DOHH2 (cell line): ENCODE measurements at regions not wholly inside any gene's neighbourhood (a gene's known extent, or its start where the extent isn't known, plus 50 kb on each side); places are given as distances from the start of the nearest gene placed in this dataset.

Experiments
- H3F3A ChIP-seq: fragments of 200-600 bp; sonication (generic), shearing (Covaris generic); 2 replicates; pipeline ENCODE4 v1.6.0; 2016; ENCODE audit warnings: antibody characterized with exemption, mild to moderate bottlenecking; ENCODE audit not compliant: control insufficient read depth, insufficient read depth
- H3K27ac ChIP-seq: fragments of 200-600 bp; sonication (generic); 2 replicates; pipeline ENCODE4 v1.5.1; 2014; ENCODE audit warnings: low read depth, mild to moderate bottlenecking, low read length, moderate library complexity
- H3K27me3 ChIP-seq: fragments of 200-600 bp; sonication (generic); 2 replicates; pipeline ENCODE4 v1.6.1; 2014; ENCODE audit warnings: mild to moderate bottlenecking, low read length, mixed read lengths; ENCODE audit not compliant: control insufficient read depth
- H3K36me3 ChIP-seq: fragments of 200-600 bp; sonication (generic); 2 replicates; pipeline ENCODE4 v1.6.1; 2014; ENCODE audit warnings: mild to moderate bottlenecking, low read length, moderate library complexity, mixed read lengths; ENCODE audit not compliant: control insufficient read depth
- H3K4me1 ChIP-seq: fragments of 200-600 bp; sonication (generic); 2 replicates; pipeline ENCODE4 v1.6.1; 2014; ENCODE audit warnings: mild to moderate bottlenecking, low read length, mixed read lengths; ENCODE audit not compliant: control insufficient read depth
- H3K4me2 ChIP-seq: fragments of 200-600 bp; sonication (generic); 2 replicates; pipeline ENCODE4 v1.6.0; 2014; ENCODE audit warnings: mild to moderate bottlenecking, low read length, moderate library complexity
- H3K4me3 ChIP-seq: fragments of 200-600 bp; sonication (generic); 2 replicates; pipeline ENCODE4 v1.5.1; 2014; ENCODE audit warnings: mild to moderate bottlenecking, low read length, mixed read lengths
- H3K79me2 ChIP-seq: fragments of 200-600 bp; sonication (generic); 2 replicates; pipeline ENCODE4 v1.6.1; 2014; ENCODE audit warnings: mild to moderate bottlenecking, low read length, mixed read lengths; ENCODE audit not compliant: control insufficient read depth
- H3K9me2 ChIP-seq: fragments of 200-600 bp; sonication (generic); replicated peaks from 2 replicates; pipeline ENCODE4 v1.6.1; 2014; ENCODE audit warnings: mild to moderate bottlenecking, low read length, mixed read lengths; ENCODE audit not compliant: control insufficient read depth
- H3K9me3 ChIP-seq: fragments of 200-600 bp; sonication (generic); 2 replicates; pipeline ENCODE4 v1.6.1; 2014; ENCODE audit warnings: antibody characterized with exemption, low read length, mixed read lengths; ENCODE audit not compliant: control insufficient read depth, insufficient read depth
- H4K20me1 ChIP-seq: fragments of 200-600 bp; sonication (generic); 2 replicates; pipeline ENCODE4 v1.6.0; 2014; ENCODE audit warnings: low read depth, mild to moderate bottlenecking, antibody characterized with exemption, low read length, moderate library complexity; ENCODE audit not compliant: control insufficient read depth, insufficient read depth
- EZH2phosphoT487 ChIP-seq: fragments of 200-600 bp; sonication (generic); IDR thresholded peaks from 2 replicates; pipeline ENCODE4 v1.6.1; 2017; ENCODE audit warnings: borderline replicate concordance, mild to moderate bottlenecking, antibody characterized with exemption, low read length, moderate library complexity, mixed read lengths
- TF ChIP-seq, protein P1 (sequence below): fragments of 200-600 bp; sonication (generic); IDR thresholded peaks from one replicate; pipeline ENCODE4 v1.5.1; 2014; ENCODE audit warnings: antibody characterized with exemption, mild to moderate bottlenecking, low read depth, low read length; ENCODE audit not compliant: poor library complexity, severe bottlenecking

GRCh38 chr21:16750926-16751325 lies 761.9 kb upstream of the CXADR start:
- Histone ChIP-seq H3K36me3 (no peaks in the 10 kb centered on the region), H3K9me2 (no peaks in the 10 kb centered on the region), H3K27me3 (no peaks in the 10 kb centered on the region), H3K79me2 (no peaks in the 10 kb centered on the region), H3K27ac (no peak overlapping the region), H3K4me3 (no peak overlapping the region), H4K20me1 (no peaks in the 10 kb centered on the region), H3K4me2 (no peak overlapping the region), H3K4me1 (no peaks in the 10 kb centered on the region), H3K9me3 (peaks cover 3% of the 10 kb centered on the region; the same call in 1 of the 2 replicates), H3F3A (no peaks in the 10 kb centered on the region)
- TF ChIP-seq, protein P1, sequence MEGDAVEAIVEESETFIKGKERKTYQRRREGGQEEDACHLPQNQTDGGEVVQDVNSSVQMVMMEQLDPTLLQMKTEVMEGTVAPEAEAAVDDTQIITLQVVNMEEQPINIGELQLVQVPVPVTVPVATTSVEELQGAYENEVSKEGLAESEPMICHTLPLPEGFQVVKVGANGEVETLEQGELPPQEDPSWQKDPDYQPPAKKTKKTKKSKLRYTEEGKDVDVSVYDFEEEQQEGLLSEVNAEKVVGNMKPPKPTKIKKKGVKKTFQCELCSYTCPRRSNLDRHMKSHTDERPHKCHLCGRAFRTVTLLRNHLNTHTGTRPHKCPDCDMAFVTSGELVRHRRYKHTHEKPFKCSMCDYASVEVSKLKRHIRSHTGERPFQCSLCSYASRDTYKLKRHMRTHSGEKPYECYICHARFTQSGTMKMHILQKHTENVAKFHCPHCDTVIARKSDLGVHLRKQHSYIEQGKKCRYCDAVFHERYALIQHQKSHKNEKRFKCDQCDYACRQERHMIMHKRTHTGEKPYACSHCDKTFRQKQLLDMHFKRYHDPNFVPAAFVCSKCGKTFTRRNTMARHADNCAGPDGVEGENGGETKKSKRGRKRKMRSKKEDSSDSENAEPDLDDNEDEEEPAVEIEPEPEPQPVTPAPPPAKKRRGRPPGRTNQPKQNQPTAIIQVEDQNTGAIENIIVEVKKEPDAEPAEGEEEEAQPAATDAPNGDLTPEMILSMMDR: no peak
- TF ChIP-seq EZH2phosphoT487: no peak

GRCh38 chr21:16751695-16752474 lies 761.0 kb upstream of the CXADR start:
- Histone ChIP-seq H3F3A (no peaks in the 10 kb centered on the region), H3K9me3 (peaks cover 3% of the 10 kb centered on the region; the same call in 1 of the 2 replicates), H3K4me3 (no peak overlapping the region), H3K4me1 (no peaks in the 10 kb centered on the region), H3K79me2 (no peaks in the 10 kb centered on the region), H3K27ac (no peak overlapping the region), H3K27me3 (no peaks in the 10 kb centered on the region), H3K4me2 (no peak overlapping the region), H3K36me3 (no peaks in the 10 kb centered on the region), H3K9me2 (no peaks in the 10 kb centered on the region), H4K20me1 (no peaks in the 10 kb centered on the region)
- no peak for TF ChIP-seq EZH2phosphoT487
- TF ChIP-seq, protein P1: no peak

DNA sequence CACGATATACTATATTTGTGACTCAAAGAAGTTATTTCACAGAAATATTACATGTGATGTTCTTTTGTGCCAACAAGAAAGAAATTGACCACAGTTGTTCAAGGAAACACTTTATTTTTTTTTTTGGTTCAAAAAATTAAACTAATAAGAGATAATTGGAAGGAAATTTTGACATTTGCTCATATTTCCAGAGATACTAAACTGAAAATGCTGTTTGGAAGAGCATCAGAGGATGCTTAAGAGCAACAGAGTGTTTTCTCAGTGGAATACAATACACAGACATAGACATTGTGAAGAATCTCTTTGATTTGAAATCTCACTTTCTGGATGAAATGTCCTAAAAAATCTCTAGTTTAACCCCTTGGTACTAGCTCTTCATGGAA lies 760.4 kb upstream of the CXADR start:
- H3K9me3 ChIP-seq: peaks cover 3% of the 10 kb centered on the region; the same call in 1 of the 2 replicates
- H3K27me3 ChIP-seq: no peaks in the 10 kb centered on the region
- no peaks in the 10 kb centered on the region for H4K20me1 ChIP-seq
- no peaks in the 10 kb centered on the region for H3K79me2 ChIP-seq
- H3F3A ChIP-seq: no peaks in the 10 kb centered on the region
- no peaks in the 10 kb centered on the region for H3K4me1 ChIP-seq
- H3K36me3 ChIP-seq: no peaks in the 10 kb centered on the region
- H3K4me3 ChIP-seq: no peak overlapping the region
- H3K4me2 ChIP-seq: no peak overlapping the region
- TF ChIP-seq, protein P1: no peak
- TF ChIP-seq EZH2phosphoT487: no peak
- no peak overlapping the region for H3K27ac ChIP-seq
- no peaks in the 10 kb centered on the region for H3K9me2 ChIP-seq
